Body of pancreas (tissue), 4 donors: ENCODE measurements at regions not wholly inside any gene's neighbourhood (a gene's known extent, or its start where the extent isn't known, plus 50 kb on each side); places are given as distances from the start of the nearest gene placed in this dataset.

ENCODE experiments used
- POLR2A ChIP-seq, 3 donors: fragments of 450-650 bp; IDR thresholded peaks; one replicate each; pipeline ENCODE4 v1.6.1; 2016; ENCODE audit warnings: antibody characterized with exemption in 3 of 3, mild to moderate bottlenecking in 2 of 3
- TF ChIP-seq, protein P1 (sequence below), 7 experiments: fragments of 450-650 bp in 4 of 7; fragments of 200-600 bp in 3 of 7; sonication (generic) in 3 of 7; IDR thresholded peaks; one replicate each; pipeline ENCODE4 v1.5.1; 2016 to 2019; ENCODE audit warnings: antibody characterized with exemption in 7 of 7

DNA sequence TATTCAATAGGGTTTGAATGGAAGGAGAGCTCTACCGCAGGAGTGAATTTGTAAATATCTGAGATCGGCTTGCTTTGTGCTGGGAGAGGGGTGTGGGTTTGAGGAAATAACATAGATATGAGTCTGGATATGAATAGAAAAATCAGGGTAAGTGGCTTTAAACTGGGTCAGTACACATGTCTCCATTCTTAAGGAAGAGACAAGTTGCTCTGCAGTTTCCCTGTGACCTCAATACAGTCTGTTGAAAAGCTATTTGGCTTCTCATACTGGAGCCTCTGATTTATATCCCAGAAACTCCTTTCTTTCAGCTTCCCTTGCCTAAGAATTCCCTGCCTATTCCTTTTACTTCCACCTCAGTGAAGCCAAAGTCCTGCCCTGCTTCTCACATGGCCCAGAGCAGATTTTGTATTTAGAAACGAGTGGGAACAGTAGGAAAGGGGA is 153.5 kb upstream of the ATF7IP start:
- TF ChIP-seq, protein P1, sequence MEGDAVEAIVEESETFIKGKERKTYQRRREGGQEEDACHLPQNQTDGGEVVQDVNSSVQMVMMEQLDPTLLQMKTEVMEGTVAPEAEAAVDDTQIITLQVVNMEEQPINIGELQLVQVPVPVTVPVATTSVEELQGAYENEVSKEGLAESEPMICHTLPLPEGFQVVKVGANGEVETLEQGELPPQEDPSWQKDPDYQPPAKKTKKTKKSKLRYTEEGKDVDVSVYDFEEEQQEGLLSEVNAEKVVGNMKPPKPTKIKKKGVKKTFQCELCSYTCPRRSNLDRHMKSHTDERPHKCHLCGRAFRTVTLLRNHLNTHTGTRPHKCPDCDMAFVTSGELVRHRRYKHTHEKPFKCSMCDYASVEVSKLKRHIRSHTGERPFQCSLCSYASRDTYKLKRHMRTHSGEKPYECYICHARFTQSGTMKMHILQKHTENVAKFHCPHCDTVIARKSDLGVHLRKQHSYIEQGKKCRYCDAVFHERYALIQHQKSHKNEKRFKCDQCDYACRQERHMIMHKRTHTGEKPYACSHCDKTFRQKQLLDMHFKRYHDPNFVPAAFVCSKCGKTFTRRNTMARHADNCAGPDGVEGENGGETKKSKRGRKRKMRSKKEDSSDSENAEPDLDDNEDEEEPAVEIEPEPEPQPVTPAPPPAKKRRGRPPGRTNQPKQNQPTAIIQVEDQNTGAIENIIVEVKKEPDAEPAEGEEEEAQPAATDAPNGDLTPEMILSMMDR (IDR thresholded peaks at IDR 0.05) = no peak
- TF ChIP-seq POLR2A (IDR thresholded peaks at IDR 0.05) = no peak
